Prostate gland (tissue), 2 donors: ENCODE measurements at regions not wholly inside any gene's neighbourhood (a gene's known extent, or its start where the extent isn't known, plus 50 kb on each side); places are given as distances from the start of the nearest gene placed in this dataset.

ENCODE experiments used
- DNase-seq: peaks from one replicate; pipeline ENCODE4 v3.0.0-alpha.2; 2019; ENCODE audit warnings: low spot score
- H3K27ac ChIP-seq, 2 donors: fragments of 200-600 bp; sonication (generic); 2 replicates each; pipeline ENCODE4 v1.5.1; 2017 to 2019
- H3K27me3 ChIP-seq: fragments of 200-600 bp; sonication (generic); replicated peaks from 2 replicates; pipeline ENCODE4 v1.5.1; 2019; ENCODE audit not compliant: insufficient read depth
- H3K36me3 ChIP-seq, 2 donors: fragments of 200-600 bp; sonication (generic); 1 replicate in 1 of 2; 2 replicates in 1 of 2; pipeline versions ENCODE4 v1.5.1 to v1.8.1; 2017 to 2019
- H3K4me1 ChIP-seq: fragments of 200-600 bp; sonication (generic); replicated peaks from 2 replicates; pipeline ENCODE4 v1.5.1; 2019
- H3K4me3 ChIP-seq, 2 donors: fragments of 200-600 bp; sonication (generic); 2 replicates each; pipeline ENCODE4 v1.5.1; 2017 to 2019
- H3K9me3 ChIP-seq: fragments of 200-600 bp; sonication (generic); 2 replicates; pipeline ENCODE4 v1.5.1; 2017
- CTCF ChIP-seq, 4 experiments: fragments of 200-600 bp in 2 of 4; fragments of 450-650 bp in 2 of 4; sonication (generic) in 2 of 4; IDR thresholded peaks; 1 replicate in 3 of 4; 2 replicates in 1 of 4; pipeline ENCODE4 v1.5.1; 2016 to 2019; ENCODE audit warnings: antibody characterized with exemption in 4 of 4, mild to moderate bottlenecking in 2 of 4, moderate library complexity in 2 of 4
- POLR2A ChIP-seq: fragments of 450-650 bp; IDR thresholded peaks from one replicate; pipeline ENCODE4 v1.6.1; 2016; ENCODE audit warnings: antibody characterized with exemption, mild to moderate bottlenecking
- POLR2AphosphoS5 ChIP-seq: sonication (generic); formaldehyde crosslinking; IDR thresholded peaks from one replicate; pipeline ENCODE4 v1.6.1; 2017; ENCODE audit warnings: antibody characterized with exemption
- WGBS: methylation state at CpG from one replicate; pipeline ENCODE4 v1.1.5; 2018; 5-methylcytosine and 5-hydroxymethylcytosine counted together
- intact Hi-C: fragments of 100-400 bp; cut with DNase I; formaldehyde crosslinking; loops from one replicate; pipeline ENCODE4 v1.14.2; 2022

- 90% methylated on average over 10 of the region's 10 CpGs for WGBS
- Histone ChIP-seq H3K9me3 (no peaks in the 10 kb centered on the region), H3K4me1 (no peaks in the 10 kb centered on the region), H3K27me3 (no peaks in the 10 kb centered on the region), H3K4me3 (no peak overlapping the region), H3K27ac (no peak overlapping the region), H3K36me3 (no peaks in the 10 kb centered on the region)
- DNase-seq, result no peak
- TF ChIP-seq POLR2A (no peak), POLR2AphosphoS5 (no peak), CTCF (IDR thresholded peaks at IDR 0.05) (no peak)
- intact Hi-C loops, result no loop called here
These were observed 462.3 kb upstream of the LRFN5 start for GRCh38 chr14:41144370-41144769.

GRCh38 chr14:41137741-41138140 lies 468.9 kb upstream of the LRFN5 start:
- 38% methylated on average over 2 of the region's 2 CpGs for WGBS
- H3K9me3 ChIP-seq, result no peaks in the 10 kb centered on the region
- no peak overlapping the region for H3K27ac ChIP-seq
- no peak for DNase-seq
- H3K4me3 ChIP-seq, result no peak overlapping the region
- no peaks in the 10 kb centered on the region for H3K27me3 ChIP-seq
- H3K4me1 ChIP-seq, result no peaks in the 10 kb centered on the region
- no peak for TF ChIP-seq POLR2AphosphoS5
- no peaks in the 10 kb centered on the region for H3K36me3 ChIP-seq
- intact Hi-C loops, result no loop called here

- TF ChIP-seq CTCF (IDR thresholded peaks at IDR 0.05) (no peak), POLR2AphosphoS5 (no peak), POLR2A (no peak)
- 78% methylated on average over 2 of the region's 2 CpGs for WGBS
- H3K27ac ChIP-seq, result no peak overlapping the region
- no peaks in the 10 kb centered on the region for H3K4me1 ChIP-seq
- intact Hi-C loops, result no loop called here
- H3K36me3 ChIP-seq, result no peaks in the 10 kb centered on the region
- H3K4me3 ChIP-seq, result no peak overlapping the region
- no peak for DNase-seq
- no peaks in the 10 kb centered on the region for H3K27me3 ChIP-seq
- H3K9me3 ChIP-seq, result no peaks in the 10 kb centered on the region
These were observed 476.4 kb upstream of the LRFN5 start for GRCh38 chr14:41130274-41130673.

- no peak for DNase-seq
- TF ChIP-seq POLR2A, result no peak
- TF ChIP-seq POLR2AphosphoS5, result no peak
- no peak for TF ChIP-seq CTCF (IDR thresholded peaks at IDR 0.05)
- WGBS, result 34% methylated on average over 4 of the region's 4 CpGs
- no peaks in the 10 kb centered on the region for H3K4me1 ChIP-seq
- no peaks in the 10 kb centered on the region for H3K9me3 ChIP-seq
- H3K27ac ChIP-seq, result no peak overlapping the region
- intact Hi-C loops, result no loop called here
- H3K4me3 ChIP-seq, result no peak overlapping the region
- H3K27me3 ChIP-seq, result no peaks in the 10 kb centered on the region
- H3K36me3 ChIP-seq, result no peaks in the 10 kb centered on the region
These were observed 486.3 kb upstream of the LRFN5 start for GRCh38 chr14:41120402-41120801.

- intact Hi-C loops, result no loop called here
- no peak for TF ChIP-seq POLR2AphosphoS5
- TF ChIP-seq CTCF (IDR thresholded peaks at IDR 0.05), result no peak
- no peak for TF ChIP-seq POLR2A
These were observed 510.5 kb upstream of the LRFN5 start for GRCh38 chr14:41096131-41096530.

More at GRCh38 chr14:41096131-41096530, 510.5 kb upstream of the LRFN5 start:
- no peak overlapping the region for H3K4me3 ChIP-seq
- 80% methylated on average over 4 of the region's 4 CpGs for WGBS
- DNase-seq, result no peak
- H3K27ac ChIP-seq, result no peak overlapping the region
- no peaks in the 10 kb centered on the region for H3K9me3 ChIP-seq
- H3K36me3 ChIP-seq, result no peaks in the 10 kb centered on the region
- no peaks in the 10 kb centered on the region for H3K27me3 ChIP-seq
- H3K4me1 ChIP-seq, result no peaks in the 10 kb centered on the region
